ENCODE measurements at regions not wholly inside any gene's neighbourhood (a gene's known extent, or its start where the extent isn't known, plus 50 kb on each side); places are given as distances from the start of the nearest gene placed in this dataset.
A peak's percentile ranks its signal among the peaks of the same experiment; 100 is the strongest.

- no peak for DNase-seq
Measured at GRCh38 chr1:29744684-29745490, 508.6 kb downstream of the PTPRU start.

GRCh38 chr1:29743931-29744330 lies 507.6 kb downstream of the PTPRU start:
- DNase-seq = no peak

DNA sequence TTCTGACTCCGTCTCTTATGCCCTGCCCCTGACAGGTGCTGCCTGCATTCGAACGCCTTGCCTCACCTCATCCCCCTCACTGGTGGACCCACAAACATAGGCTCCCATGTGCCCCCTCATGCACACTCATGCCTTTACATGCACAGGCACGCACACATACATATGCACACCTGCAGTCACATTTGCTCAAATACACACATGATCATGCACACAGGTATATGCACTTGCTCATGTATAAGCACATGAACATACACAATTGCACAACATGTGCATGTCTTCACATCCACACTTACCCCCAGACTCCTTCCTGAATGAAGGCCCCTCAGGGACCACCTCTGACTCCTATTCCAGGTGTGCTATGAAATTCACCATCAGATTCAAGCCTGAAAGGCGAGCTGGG lies 506.9 kb downstream of the PTPRU start:
- DNase-seq = no peak

- DNase-seq = no peak
Measured at GRCh38 chr1:29739176-29739575, 502.9 kb downstream of the PTPRU start.

GRCh38 chr1:29736582-29737188 lies 500.4 kb downstream of the PTPRU start:
- no peak for DNase-seq

- no peak for DNase-seq
Measured at GRCh38 chr1:29732453-29732852, 496.1 kb downstream of the PTPRU start.

DNA sequence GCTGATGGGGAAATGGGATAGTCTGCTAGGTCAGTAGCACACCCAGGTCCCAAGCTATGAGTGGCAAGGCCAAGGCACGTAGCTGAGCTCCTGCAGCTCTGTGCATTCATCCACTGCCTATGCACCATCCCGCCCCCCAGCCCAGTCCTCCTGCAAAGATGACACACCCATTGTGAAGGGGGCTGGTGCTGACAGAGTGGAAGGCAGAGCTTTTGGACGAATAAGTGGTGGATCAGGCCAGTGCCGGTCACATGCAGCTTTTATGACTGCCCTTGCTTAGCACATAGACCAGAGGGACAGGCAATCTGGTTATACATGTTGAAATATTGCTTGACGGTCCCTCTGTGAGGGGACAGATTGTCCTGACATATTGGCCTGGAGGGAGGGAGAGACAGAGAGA lies 494.3 kb downstream of the PTPRU start:
- no peak for DNase-seq

DNA sequence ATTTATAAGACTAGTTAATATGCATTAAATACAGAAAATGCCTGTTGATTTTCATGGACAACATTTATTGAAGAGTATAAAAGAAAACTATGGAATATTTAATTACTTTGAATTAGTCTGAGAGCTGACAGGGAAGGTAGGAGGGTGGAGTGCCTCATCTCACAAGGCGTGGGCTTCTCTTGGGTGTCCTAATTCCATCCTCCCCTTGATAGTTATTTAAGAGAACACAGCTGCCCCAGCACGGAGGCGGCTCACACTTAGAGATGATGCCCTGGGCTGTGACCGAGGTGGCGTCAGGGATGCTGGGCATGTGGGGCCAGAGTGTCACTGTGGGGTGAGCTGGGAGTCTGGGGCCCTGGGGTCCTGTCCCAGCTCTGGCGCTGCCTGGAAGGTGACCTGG lies 493.0 kb downstream of the PTPRU start:
- no peak for DNase-seq

DNA sequence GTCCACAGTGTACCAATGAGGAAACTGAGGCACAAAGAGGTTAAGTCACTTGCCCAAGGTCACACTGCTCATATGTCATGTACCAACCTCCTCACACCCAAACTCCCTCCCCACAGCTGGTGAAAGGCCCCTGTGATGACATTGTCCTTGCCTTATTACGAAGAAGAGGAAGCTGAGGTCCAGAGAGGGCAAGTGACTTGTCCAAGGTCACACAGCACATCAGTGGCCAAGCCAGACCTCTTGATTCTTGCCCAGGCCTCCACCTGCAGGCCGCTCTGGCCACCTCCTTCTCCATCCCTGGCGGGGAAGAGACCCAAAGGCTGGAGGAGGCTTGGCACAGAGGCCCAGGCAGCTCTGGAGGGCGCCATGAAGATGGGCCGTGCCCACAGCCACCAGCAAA lies 492.4 kb downstream of the PTPRU start:
- DNase-seq = no peak

GRCh38 chr1:29725262-29725661 lies 488.9 kb downstream of the PTPRU start:
- DNase-seq = no peak

DNA sequence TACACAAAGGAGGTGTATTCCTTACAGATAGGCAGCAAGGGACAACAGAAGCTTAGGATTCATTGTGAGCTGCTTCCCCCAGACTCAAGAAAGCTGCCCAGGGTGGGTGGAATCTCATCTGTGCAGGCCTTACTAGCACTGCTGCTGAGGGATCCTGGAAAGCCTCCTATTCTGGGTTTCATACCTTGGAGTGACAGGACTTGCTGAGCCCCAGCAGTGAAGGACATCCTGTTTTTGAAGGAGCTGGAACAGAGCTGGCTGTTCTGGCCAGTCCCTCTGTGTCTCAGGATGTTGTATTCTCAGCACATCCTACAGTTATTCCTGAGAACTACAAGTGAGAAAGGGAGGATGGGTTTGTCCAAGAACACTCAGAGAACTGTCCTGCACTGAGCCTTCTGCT lies 486.3 kb downstream of the PTPRU start:
- DNase-seq = no peak

DNA sequence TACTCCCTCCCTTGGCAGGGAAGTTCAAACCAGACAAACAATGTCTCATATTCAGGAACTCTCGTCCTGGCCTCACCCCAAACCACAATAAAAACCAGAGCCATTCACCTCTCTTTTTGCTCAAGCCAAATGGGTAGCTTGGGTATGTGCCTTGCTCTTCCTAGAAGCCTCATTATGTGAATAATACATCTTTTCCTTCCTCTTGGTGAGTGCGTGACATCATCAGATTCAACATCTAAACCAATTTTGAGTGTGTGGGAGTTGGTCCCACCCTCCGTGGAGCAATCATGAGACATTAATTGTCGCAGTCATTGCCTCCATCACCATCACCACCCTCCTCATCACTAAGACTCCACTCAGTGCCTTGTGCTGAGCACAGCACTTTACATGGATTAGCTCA lies 482.9 kb downstream of the PTPRU start:
- no peak for DNase-seq

DNA sequence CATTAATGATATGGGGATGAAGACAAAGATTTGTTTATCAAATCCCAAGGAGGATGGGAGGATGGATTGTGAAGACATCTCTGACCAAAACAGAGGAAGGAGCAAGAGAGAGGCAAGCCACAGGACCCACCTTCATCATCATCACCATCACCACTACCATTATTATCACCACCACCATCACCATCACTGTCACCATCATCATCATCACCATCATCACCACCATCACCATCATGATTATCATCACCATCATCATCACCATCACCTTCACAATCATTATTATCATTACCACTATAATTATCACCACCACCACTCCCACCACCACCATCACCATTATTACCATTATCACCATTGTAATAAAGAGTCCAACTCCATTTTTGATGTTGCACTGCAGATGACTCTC lies 482.5 kb downstream of the PTPRU start:
- no peak for DNase-seq

DNA sequence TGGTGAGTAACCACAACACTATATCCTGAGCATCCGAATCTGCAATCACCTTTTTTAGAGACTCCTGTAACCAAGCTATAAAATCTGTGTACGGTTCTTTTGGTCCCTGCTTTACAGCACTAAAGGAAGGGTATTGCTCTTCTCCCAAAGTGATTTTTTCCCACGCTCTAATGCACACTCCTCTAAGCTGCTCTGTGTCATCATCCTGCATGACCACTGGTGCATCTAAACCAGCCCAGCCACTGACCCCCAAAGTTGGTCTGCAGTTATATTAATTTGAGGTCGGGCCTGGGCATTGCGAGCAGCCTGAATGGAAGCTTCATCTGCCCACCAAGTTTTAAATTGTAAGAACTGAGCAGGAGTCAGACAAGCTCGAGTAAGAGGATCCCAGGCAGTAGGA lies 480.0 kb downstream of the PTPRU start:
- DNase-seq = no peak

GRCh38 chr1:29713857-29714256 lies 477.5 kb downstream of the PTPRU start:
- no peak for DNase-seq

- DNase-seq = no peak
Measured at GRCh38 chr1:29712801-29713200, 476.5 kb downstream of the PTPRU start.

DNA sequence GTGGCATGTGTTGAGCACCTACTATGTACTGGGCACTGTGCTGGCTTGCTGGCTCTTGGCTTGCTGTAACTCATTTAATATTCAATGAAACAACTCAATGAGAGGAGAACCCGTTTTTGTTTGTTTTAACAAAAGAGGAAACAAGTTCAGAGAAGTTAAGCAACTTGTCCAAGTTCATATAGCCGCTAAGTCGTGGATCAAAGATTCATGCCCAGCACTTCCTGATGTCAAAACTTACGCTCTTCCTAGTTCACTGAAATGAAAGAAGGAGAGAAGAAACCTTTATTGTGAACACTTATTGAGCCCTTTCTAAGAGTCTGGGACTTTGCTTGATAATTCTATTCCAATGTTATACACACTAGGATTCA lies 475.9 kb downstream of the PTPRU start:
- DNase-seq = no peak

- no peak for DNase-seq
Measured at GRCh38 chr1:29711582-29712283, 475.4 kb downstream of the PTPRU start.

DNA sequence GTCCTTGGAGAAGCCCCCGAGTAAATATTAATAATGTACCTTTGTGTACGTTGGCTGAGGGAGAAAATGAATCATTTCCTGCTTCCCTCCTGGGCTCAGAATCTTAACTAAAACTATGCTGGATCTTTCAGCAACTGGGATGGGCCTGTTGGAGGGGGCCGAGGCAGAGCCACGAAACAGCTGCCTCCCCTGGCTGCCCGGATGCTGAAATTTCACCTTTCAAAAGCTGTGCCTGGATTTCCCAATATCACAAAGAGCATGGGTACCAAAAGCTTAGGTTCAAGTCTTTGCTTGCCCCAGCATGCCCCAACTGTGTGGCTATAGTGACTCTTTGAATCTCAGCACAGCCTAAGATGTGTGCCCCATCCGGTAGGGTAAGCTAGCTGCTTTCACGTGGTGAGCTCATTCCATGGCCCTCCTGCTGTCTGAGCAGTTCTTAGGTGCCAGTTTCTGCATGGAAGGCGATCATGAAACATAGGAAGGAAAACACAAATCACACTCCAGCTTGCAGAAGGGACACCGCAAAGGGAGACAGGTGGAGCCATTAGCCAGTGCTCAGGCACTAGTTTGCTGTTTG lies 473.5 kb downstream of the PTPRU start:
- DNase-seq = peak; percentile 55

- DNase-seq = peak; percentile 51
Measured at GRCh38 chr1:29708796-29709703, 472.7 kb downstream of the PTPRU start.

- no peak for DNase-seq
Measured at GRCh38 chr1:29708381-29708780, 472.1 kb downstream of the PTPRU start.

- no peak for DNase-seq
Measured at GRCh38 chr1:29707796-29708195, 471.5 kb downstream of the PTPRU start.

GRCh38 chr1:29706936-29707335 lies 470.6 kb downstream of the PTPRU start:
- peak; percentile 68 for DNase-seq
